GM12873 (cell line): ENCODE measurements at regions not wholly inside any gene's neighbourhood (a gene's known extent, or its start where the extent isn't known, plus 50 kb on each side); places are given as distances from the start of the nearest gene placed in this dataset.

ENCODE experiments used
- CTCF ChIP-seq: IDR thresholded peaks from 2 replicates; pipeline ENCODE4 v1.5.1; 2012; ENCODE audit warnings: low read depth, mild to moderate bottlenecking, moderate library complexity, low read length, control low read depth; ENCODE audit not compliant: insufficient read depth; ENCODE audit errors: missing control alignments

GRCh38 chr5:53240661-53241060 is 131.1 kb upstream of the MOCS2 start:
- no peak for TF ChIP-seq CTCF

GRCh38 chr5:53241572-53241971 is 132.0 kb upstream of the MOCS2 start:
- no peak for TF ChIP-seq CTCF

GRCh38 chr5:53243403-53243802 is 133.8 kb upstream of the MOCS2 start:
- TF ChIP-seq CTCF, result peak; percentile 2

- TF ChIP-seq CTCF, result no peak
These were observed 136.7 kb upstream of the MOCS2 start for GRCh38 chr5:53246042-53246836.

GRCh38 chr5:53249529-53250200 is 140.1 kb upstream of the MOCS2 start:
- no peak for TF ChIP-seq CTCF

GRCh38 chr5:53250201-53250550 is 140.6 kb upstream of the MOCS2 start:
- TF ChIP-seq CTCF, result no peak

GRCh38 chr5:53253421-53253871 is 143.9 kb upstream of the MOCS2 start:
- TF ChIP-seq CTCF, result no peak
